Transverse colon (tissue), 4 donors: ENCODE measurements at regions not wholly inside any gene's neighbourhood (a gene's known extent, or its start where the extent isn't known, plus 50 kb on each side); places are given as distances from the start of the nearest gene placed in this dataset.

Experiments used
- DNase-seq: peaks from one replicate; pipeline ENCODE4 v3.0.0-alpha.2; 2019
- H3K27ac ChIP-seq, 4 donors: fragments of 200-600 bp; sonication (generic); 2 replicates each; pipeline ENCODE4 v1.5.1; 2016 to 2018; ENCODE audit warnings: inconsistent platforms in 4 of 4
- H3K27me3 ChIP-seq: fragments of 200-600 bp; sonication (generic); 2 replicates; pipeline ENCODE4 v1.5.1; 2017; ENCODE audit warnings: inconsistent platforms
- H3K36me3 ChIP-seq, 4 donors: fragments of 200-600 bp; sonication (generic); 2 replicates each; pipeline ENCODE4 v1.5.1; 2017 to 2019; ENCODE audit warnings: inconsistent platforms in 4 of 4
- H3K4me1 ChIP-seq, 4 donors: fragments of 200-600 bp; sonication (generic); 2 replicates each; pipeline ENCODE4 v1.5.1; 2017 to 2020; ENCODE audit warnings: inconsistent platforms in 4 of 4
- H3K4me3 ChIP-seq, 4 donors: fragments of 200-600 bp; sonication (generic); 1 replicate in 1 of 4; 2 replicates in 3 of 4; pipeline versions ENCODE4 v1.5.1 to v1.6.1; 2017 to 2019; ENCODE audit warnings: inconsistent platforms in 4 of 4
- H3K9me3 ChIP-seq, 2 donors: fragments of 200-600 bp; sonication (generic); 2 replicates each; pipeline ENCODE4 v1.5.1; 2017 to 2019; ENCODE audit warnings: inconsistent platforms in 2 of 2
- EP300 ChIP-seq: sonication (generic); formaldehyde crosslinking; IDR thresholded peaks from one replicate; pipeline ENCODE4 v1.6.1; 2017; ENCODE audit warnings: antibody characterized with exemption, low read depth
- POLR2A ChIP-seq: fragments of 450-650 bp; IDR thresholded peaks from one replicate; pipeline ENCODE4 v1.6.1; 2016; ENCODE audit warnings: antibody characterized with exemption, mild to moderate bottlenecking, moderate library complexity
- POLR2AphosphoS5 ChIP-seq, 3 donors: sonication (generic); formaldehyde crosslinking; IDR thresholded peaks; one replicate each; pipeline ENCODE4 v1.6.1; 2016; ENCODE audit warnings: antibody characterized with exemption in 3 of 3
- WGBS, 2 donors: methylation state at CpG; one replicate each; pipeline ENCODE4 v1.1.5; 2018; ENCODE audit warnings: low coverage in 1 of 2; 5-methylcytosine and 5-hydroxymethylcytosine counted together
- in situ Hi-C, 4 donors: fragments of 200-750 bp; cut with MboI; loops; one replicate each; pipeline versions ENCODE4 v1.15.0 to v1.15.1; 2017; ENCODE audit warnings: low sequenced_read_pairs in 3 of 4, low pct_ligation_motif_present in 1 of 4, low pct_unique_long_range_greater_than_20kb in 1 of 4
- intact Hi-C: fragments of 100-400 bp; cut with DNase I; formaldehyde crosslinking; loops from one replicate; pipeline ENCODE4 v1.15.1; 2023; ENCODE audit warnings: low total_unique reads
- TF ChIP-seq, protein P1 (sequence below), 5 experiments: fragments of 200-600 bp in 3 of 5; fragments of 450-650 bp in 2 of 5; sonication (generic) in 3 of 5; IDR thresholded peaks; 1 replicate in 2 of 5; 2 replicates in 3 of 5; pipeline ENCODE4 v1.5.1; 2016 to 2017; ENCODE audit warnings: antibody characterized with exemption in 5 of 5, inconsistent platforms in 3 of 5, mild to moderate bottlenecking in 2 of 5, moderate library complexity in 1 of 5

GRCh38 chr14:97271451-97271960 is 474.3 kb downstream of the VRK1 start:
- Histone ChIP-seq H3K9me3 (no peaks in the 10 kb centered on the region), H3K27ac (no peak overlapping the region), H3K4me3 (no peak overlapping the region), H3K4me1 (no peaks in the 10 kb centered on the region), H3K36me3 (no peaks in the 10 kb centered on the region), H3K27me3 (no peaks in the 10 kb centered on the region)
- no peak for DNase-seq
- in situ Hi-C loops, result no loop called here
- TF ChIP-seq, protein P1, sequence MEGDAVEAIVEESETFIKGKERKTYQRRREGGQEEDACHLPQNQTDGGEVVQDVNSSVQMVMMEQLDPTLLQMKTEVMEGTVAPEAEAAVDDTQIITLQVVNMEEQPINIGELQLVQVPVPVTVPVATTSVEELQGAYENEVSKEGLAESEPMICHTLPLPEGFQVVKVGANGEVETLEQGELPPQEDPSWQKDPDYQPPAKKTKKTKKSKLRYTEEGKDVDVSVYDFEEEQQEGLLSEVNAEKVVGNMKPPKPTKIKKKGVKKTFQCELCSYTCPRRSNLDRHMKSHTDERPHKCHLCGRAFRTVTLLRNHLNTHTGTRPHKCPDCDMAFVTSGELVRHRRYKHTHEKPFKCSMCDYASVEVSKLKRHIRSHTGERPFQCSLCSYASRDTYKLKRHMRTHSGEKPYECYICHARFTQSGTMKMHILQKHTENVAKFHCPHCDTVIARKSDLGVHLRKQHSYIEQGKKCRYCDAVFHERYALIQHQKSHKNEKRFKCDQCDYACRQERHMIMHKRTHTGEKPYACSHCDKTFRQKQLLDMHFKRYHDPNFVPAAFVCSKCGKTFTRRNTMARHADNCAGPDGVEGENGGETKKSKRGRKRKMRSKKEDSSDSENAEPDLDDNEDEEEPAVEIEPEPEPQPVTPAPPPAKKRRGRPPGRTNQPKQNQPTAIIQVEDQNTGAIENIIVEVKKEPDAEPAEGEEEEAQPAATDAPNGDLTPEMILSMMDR (IDR thresholded peaks at IDR 0.05), result no peak
- TF ChIP-seq POLR2A (no peak), EP300 (no peak)
- intact Hi-C loops, result no loop called here
- 66 to 70% methylated on average over 3 to 8 of the region's 8 CpGs for WGBS, 2 donors

DNA sequence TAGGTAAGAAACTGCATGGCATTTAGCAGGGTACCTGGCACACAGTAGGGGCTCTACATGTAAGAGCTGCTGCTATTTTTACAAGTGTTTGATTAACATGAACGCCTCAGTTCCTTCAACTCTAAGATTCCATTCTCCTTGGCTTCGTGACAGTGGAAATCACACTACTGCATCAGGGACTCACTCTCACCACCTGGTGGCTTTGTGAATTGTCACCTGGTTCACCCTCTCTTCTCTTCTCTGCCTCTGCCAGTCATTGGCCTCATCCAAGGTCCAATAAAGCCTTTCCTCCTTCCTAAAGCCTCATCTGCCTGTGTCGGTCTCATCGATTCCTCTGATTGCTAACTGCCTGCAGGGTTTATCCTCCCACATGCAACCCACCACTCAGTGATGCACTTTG is 476.4 kb downstream of the VRK1 start:
- in situ Hi-C loops, result no loop called here
- intact Hi-C loops, result no loop called here
- Histone ChIP-seq H3K36me3 (no peaks in the 10 kb centered on the region), H3K27ac (no peak overlapping the region), H3K27me3 (no peaks in the 10 kb centered on the region), H3K4me1 (no peaks in the 10 kb centered on the region), H3K4me3 (no peak overlapping the region), H3K9me3 (no peaks in the 10 kb centered on the region)
- 75 to 94% methylated on average over 2 to 4 of the region's 4 CpGs for WGBS, 2 donors
- no peak for DNase-seq
- TF ChIP-seq POLR2A (no peak), POLR2AphosphoS5 (IDR thresholded peaks at IDR 0.05) (no peak), EP300 (no peak)
- TF ChIP-seq, protein P1 (IDR thresholded peaks at IDR 0.05), result no peak

- no peak for DNase-seq
- no peaks in the 10 kb centered on the region for H3K9me3 ChIP-seq
- WGBS, 2 donors, result 73 to 91% methylated on average over 5 to 8 of the region's 8 CpGs
- H3K4me1 ChIP-seq, result no peaks in the 10 kb centered on the region
- no peaks in the 10 kb centered on the region for H3K27me3 ChIP-seq
- no peak overlapping the region for H3K4me3 ChIP-seq
- in situ Hi-C loops (no loop called here), intact Hi-C loops (no loop called here)
- H3K36me3 ChIP-seq, result no peaks in the 10 kb centered on the region
- TF ChIP-seq EP300 (no peak), POLR2A (no peak), POLR2AphosphoS5 (IDR thresholded peaks at IDR 0.05) (no peak)
- TF ChIP-seq, protein P1 (IDR thresholded peaks at IDR 0.05), result no peak
- no peak overlapping the region for H3K27ac ChIP-seq
These were observed 477.4 kb downstream of the VRK1 start for GRCh38 chr14:97274626-97275025.

- no peaks in the 10 kb centered on the region for H3K27me3 ChIP-seq
- no peak overlapping the region for H3K4me3 ChIP-seq
- in situ Hi-C loops (no loop called here), intact Hi-C loops (no loop called here)
- H3K4me1 ChIP-seq, result no peaks in the 10 kb centered on the region
- no peak overlapping the region for H3K27ac ChIP-seq
- TF ChIP-seq POLR2A, result no peak
- TF ChIP-seq EP300, result no peak
- TF ChIP-seq, protein P1 (IDR thresholded peaks at IDR 0.05), result no peak
- no peak for TF ChIP-seq POLR2AphosphoS5 (IDR thresholded peaks at IDR 0.05)
- WGBS, 2 donors, result 83% methylated on average over 3 of the region's 3 CpGs; no CpG with 5 or more reads in 1 of the 2 donors
- H3K36me3 ChIP-seq, result no peaks in the 10 kb centered on the region
- no peaks in the 10 kb centered on the region for H3K9me3 ChIP-seq
- no peak for DNase-seq
These were observed 478.1 kb downstream of the VRK1 start for GRCh38 chr14:97275276-97275675.
